GM21526 (cell line): ENCODE measurements at regions not wholly inside any gene's neighbourhood (a gene's known extent, or its start where the extent isn't known, plus 50 kb on each side); places are given as distances from the start of the nearest gene placed in this dataset.

Experiments used
- ATAC-seq: cut with Tn5 transposase; IDR thresholded peaks from one replicate; pipeline ENCODE4 v1.9.1; 2021; ENCODE audit warnings: moderate library complexity; ENCODE audit not compliant: unreplicated experiment, low FRiP score

GRCh38 chr10:33533612-33534011, 199.1 kb upstream of the NRP1 start:
- ATAC-seq: no peak

- ATAC-seq: no peak
Observed at GRCh38 chr10:33532901-33533300, 198.4 kb upstream of the NRP1 start.

- ATAC-seq: no peak
Observed at GRCh38 chr10:33529234-33529633, 194.8 kb upstream of the NRP1 start.

- no peak for ATAC-seq
Observed at GRCh38 chr10:33524966-33525365, 190.5 kb upstream of the NRP1 start.

- ATAC-seq: no peak
Observed at GRCh38 chr10:33524041-33524440, 189.6 kb upstream of the NRP1 start.

- no peak for ATAC-seq
Observed at GRCh38 chr10:33523236-33523792, 188.8 kb upstream of the NRP1 start.

- ATAC-seq: no peak
Observed at GRCh38 chr10:33521904-33522303, 187.4 kb upstream of the NRP1 start.

GRCh38 chr10:33521062-33521461, 186.6 kb upstream of the NRP1 start:
- no peak for ATAC-seq

- no peak for ATAC-seq
Observed at GRCh38 chr10:33520223-33520622, 185.8 kb upstream of the NRP1 start.

- no peak for ATAC-seq
Observed at GRCh38 chr10:33519130-33519860, 184.8 kb upstream of the NRP1 start.

GRCh38 chr10:33510206-33510605, 175.7 kb upstream of the NRP1 start:
- no peak for ATAC-seq

GRCh38 chr10:33509231-33509831, 174.9 kb upstream of the NRP1 start:
- ATAC-seq: no peak

GRCh38 chr10:33507662-33508425, 173.4 kb upstream of the NRP1 start:
- ATAC-seq: no peak

- ATAC-seq: peak; percentile 84
Observed at GRCh38 chr10:33506838-33507661, 172.6 kb upstream of the NRP1 start.

GRCh38 chr10:33506391-33506790, 171.9 kb upstream of the NRP1 start:
- ATAC-seq: no peak

GRCh38 chr10:33501161-33501560, 166.7 kb upstream of the NRP1 start:
- no peak for ATAC-seq

- no peak for ATAC-seq
Observed at GRCh38 chr10:33498391-33498891, 164.0 kb upstream of the NRP1 start.

GRCh38 chr10:33497338-33497737, 162.9 kb upstream of the NRP1 start:
- ATAC-seq: no peak

GRCh38 chr10:33496096-33496495, 161.6 kb upstream of the NRP1 start:
- ATAC-seq: no peak

GRCh38 chr10:33494694-33495265, 160.3 kb upstream of the NRP1 start:
- no peak for ATAC-seq
